ENCODE measurements at regions not wholly inside any gene's neighbourhood (a gene's known extent, or its start where the extent isn't known, plus 50 kb on each side); places are given as distances from the start of the nearest gene placed in this dataset.

- TF ChIP-seq CTCF (IDR thresholded peaks at IDR 0.05) = no peak
- no peak for TF ChIP-seq EZH2 (IDR thresholded peaks at IDR 0.05; ENCODE audit: borderline replicate concordance, insufficient read depth, low read depth, low read length, poor library complexity, severe bottlenecking)
These were observed 903.7 kb downstream of the BRD1 start for GRCh38 chr22:48923996-48924395.
